Panc1 (cell line): ENCODE measurements at regions not wholly inside any gene's neighbourhood (a gene's known extent, or its start where the extent isn't known, plus 50 kb on each side); places are given as distances from the start of the nearest gene placed in this dataset.

ENCODE experiments used
- ATAC-seq: fragments of 200-7000 bp; cut with Tn5 transposase; 2 replicates; pipeline ENCODE4 v1.9.1; 2020; ENCODE audit warnings: mild to moderate bottlenecking, moderate library complexity
- BruUV-seq: library from RNA; stranded (reverse); fragments of 400-500 nt; replicated peaks from 2 replicates; lab custom pipeline; 2021; lab: Mats Ljungman, UMichigan
- CTCF ChIA-PET: fragments of 300-600 bp; sonication (Branson Sonifier 250); formaldehyde crosslinking; loops from one replicate; lab custom pipeline; 2022; ENCODE audit warnings: antibody characterized with exemption; lab: Charles Lee
- POLR2A ChIA-PET: fragments of 300-600 bp; sonication (Branson Sonifier 250); formaldehyde crosslinking; loops from one replicate; lab custom pipeline; 2022; ENCODE audit warnings: antibody characterized with exemption; lab: Charles Lee
- DNase-seq: peaks from one replicate; pipeline ENCODE4 v3.0.0-alpha.2; 2010; ENCODE audit warnings: low read depth, low spot score
- H3K27ac ChIP-seq: 2 replicates; pipeline ENCODE4 v1.5.1; 2011; ENCODE audit warnings: mild to moderate bottlenecking, low read length, inconsistent platforms
- H3K27me3 ChIP-seq: fragments of 200-500 bp; sonication (Bioruptor generic); 2 replicates; pipeline ENCODE4 v1.6.0; 2014; ENCODE audit warnings: low read length, inconsistent platforms; ENCODE audit not compliant: control insufficient read depth, insufficient read depth
- H3K36me3 ChIP-seq: fragments of 200-500 bp; sonication (Bioruptor generic); 2 replicates; pipeline ENCODE4 v1.5.1; 2014; ENCODE audit warnings: inconsistent platforms, mild to moderate bottlenecking, low read length, moderate library complexity; ENCODE audit not compliant: control insufficient read depth, insufficient read depth
- H3K4me1 ChIP-seq: 2 replicates; pipeline ENCODE4 v1.5.1; 2011; ENCODE audit warnings: inconsistent platforms, mild to moderate bottlenecking, low read length, moderate library complexity; ENCODE audit not compliant: control insufficient read depth, insufficient read depth
- H3K4me3 ChIP-seq, 2 experiments: 2 replicates each; pipeline ENCODE4 v1.5.1; 2011 to 2012; ENCODE audit warnings: low read depth in 2 of 2, low read length in 2 of 2, mild to moderate bottlenecking in 2 of 2, inconsistent platforms in 1 of 2, moderate library complexity in 1 of 2
- H3K9me3 ChIP-seq: fragments of 200-500 bp; sonication (Bioruptor generic); 2 replicates; pipeline ENCODE4 v1.5.1; 2014; ENCODE audit warnings: low read depth, mild to moderate bottlenecking, inconsistent platforms, low read length, moderate library complexity; ENCODE audit not compliant: control insufficient read depth, insufficient read depth
- POLR2AphosphoS5 ChIP-seq: IDR thresholded peaks from 2 replicates; pipeline ENCODE4 v1.6.1; 2012; ENCODE audit warnings: mild to moderate bottlenecking, low read depth, low read length, moderate library complexity
- REST ChIP-seq, 2 experiments: IDR thresholded peaks; 2 replicates each; pipeline ENCODE4 v1.6.1; 2011 to 2012; ENCODE audit warnings: low read depth in 2 of 2, control low read depth in 1 of 2, low read length in 1 of 2, mild to moderate bottlenecking in 1 of 2, moderate library complexity in 1 of 2; ENCODE audit not compliant: insufficient read depth in 1 of 2
- SIN3A ChIP-seq: IDR thresholded peaks from 2 replicates; pipeline ENCODE4 v1.6.1; 2012; ENCODE audit warnings: low read depth, mild to moderate bottlenecking, low read length, moderate library complexity, borderline replicate concordance; ENCODE audit not compliant: insufficient read depth
- TCF7L2 ChIP-seq: IDR thresholded peaks from 2 replicates; pipeline ENCODE4 v1.6.1; 2011; ENCODE audit warnings: mild to moderate bottlenecking, low read depth, low read length, inconsistent platforms
- in situ Hi-C: cut with HindIII; loops from 2 replicates; pipeline ENCODE4 v1.10.0; 2016; ENCODE audit warnings: low sequenced_read_pairs, low pct_unique_long_range_greater_than_20kb
- intact Hi-C: fragments of 100-400 bp; cut with micrococcal nuclease; formaldehyde crosslinking; loops from one replicate; pipeline ENCODE4 v1.10.0; 2022; ENCODE audit not compliant: unreplicated experiment
- TF ChIP-seq, protein P1 (sequence below): fragments of 450-650 bp; IDR thresholded peaks from 2 replicates; pipeline ENCODE4 v1.5.1; 2017; ENCODE audit warnings: mild to moderate bottlenecking

DNA sequence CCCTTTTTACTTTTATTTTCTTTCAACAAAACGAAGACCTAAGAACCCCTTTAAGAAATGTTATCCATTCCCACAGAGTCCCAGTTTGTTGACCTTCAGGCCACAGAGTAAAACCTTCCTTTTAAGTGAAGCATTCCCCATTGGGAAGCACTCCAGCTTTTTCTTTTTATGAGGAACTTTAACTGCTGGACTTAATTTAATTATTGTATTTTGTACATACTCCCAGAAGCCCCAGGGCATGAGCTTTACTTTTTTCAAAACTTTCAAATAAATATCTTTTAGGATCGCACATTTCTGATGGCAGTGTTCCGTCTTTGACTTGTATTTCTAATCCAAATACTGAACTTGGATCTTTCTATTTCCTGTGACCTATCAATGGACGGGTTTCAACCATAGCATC is 68.9 kb downstream of the ZIC5 start:
- intact Hi-C loops: loop anchor here (10.0 kb wide), 1 partner anchor 248 kb away; no protein-coding TSS in a partner anchor
- Histone ChIP-seq H3K9me3 (no peaks in the 10 kb centered on the region), H3K4me1 (peaks cover 15% of the 10 kb centered on the region), H3K27ac (no peak overlapping the region), H3K4me3 (no peak overlapping the region), H3K36me3 (no peaks in the 10 kb centered on the region), H3K27me3 (no peaks in the 10 kb centered on the region)
- TF ChIP-seq, protein P1, sequence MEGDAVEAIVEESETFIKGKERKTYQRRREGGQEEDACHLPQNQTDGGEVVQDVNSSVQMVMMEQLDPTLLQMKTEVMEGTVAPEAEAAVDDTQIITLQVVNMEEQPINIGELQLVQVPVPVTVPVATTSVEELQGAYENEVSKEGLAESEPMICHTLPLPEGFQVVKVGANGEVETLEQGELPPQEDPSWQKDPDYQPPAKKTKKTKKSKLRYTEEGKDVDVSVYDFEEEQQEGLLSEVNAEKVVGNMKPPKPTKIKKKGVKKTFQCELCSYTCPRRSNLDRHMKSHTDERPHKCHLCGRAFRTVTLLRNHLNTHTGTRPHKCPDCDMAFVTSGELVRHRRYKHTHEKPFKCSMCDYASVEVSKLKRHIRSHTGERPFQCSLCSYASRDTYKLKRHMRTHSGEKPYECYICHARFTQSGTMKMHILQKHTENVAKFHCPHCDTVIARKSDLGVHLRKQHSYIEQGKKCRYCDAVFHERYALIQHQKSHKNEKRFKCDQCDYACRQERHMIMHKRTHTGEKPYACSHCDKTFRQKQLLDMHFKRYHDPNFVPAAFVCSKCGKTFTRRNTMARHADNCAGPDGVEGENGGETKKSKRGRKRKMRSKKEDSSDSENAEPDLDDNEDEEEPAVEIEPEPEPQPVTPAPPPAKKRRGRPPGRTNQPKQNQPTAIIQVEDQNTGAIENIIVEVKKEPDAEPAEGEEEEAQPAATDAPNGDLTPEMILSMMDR: no peak
- TF ChIP-seq REST (IDR thresholded peaks at IDR 0.05; ENCODE audit: insufficient read depth in 1 of 2, low read depth in 2 of 2, low read length in 1 of 2) (no peak), SIN3A (no peak), TCF7L2 (no peak), POLR2AphosphoS5 (no peak)
- no TSS peak for BruUV-seq
- CTCF ChIA-PET: no interaction called here
- ATAC-seq: no peak
- no peak for DNase-seq
- POLR2A ChIA-PET: no interaction called here
- in situ Hi-C loops: no loop called here

DNA sequence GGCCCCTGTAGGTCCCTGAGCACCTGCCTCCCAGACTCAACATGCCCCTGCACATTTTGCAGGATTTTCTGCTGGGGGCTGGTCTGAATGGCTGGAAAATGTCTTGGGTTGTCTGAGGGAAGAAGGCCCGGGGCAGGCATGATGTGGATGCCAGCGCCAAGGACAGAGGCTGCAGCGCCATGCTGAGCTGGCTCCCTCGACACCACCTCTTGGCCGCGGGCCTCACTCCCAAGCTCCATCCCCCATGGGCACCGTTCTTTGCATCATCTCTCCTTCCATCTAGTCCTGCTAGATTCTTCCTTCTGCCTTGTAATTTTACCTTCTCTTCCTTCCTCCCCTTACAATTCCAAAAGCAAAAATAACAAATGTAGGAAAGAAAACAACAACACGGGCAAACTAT is 70.6 kb downstream of the ZIC5 start:
- intact Hi-C loops: loop anchor here (10.0 kb wide), 1 partner anchor 246 kb away; no protein-coding TSS in a partner anchor
- Histone ChIP-seq H3K27ac (no peak overlapping the region), H3K27me3 (no peaks in the 10 kb centered on the region), H3K9me3 (no peaks in the 10 kb centered on the region), H3K4me1 (peaks cover 14% of the 10 kb centered on the region), H3K4me3 (no peak overlapping the region), H3K36me3 (no peaks in the 10 kb centered on the region)
- in situ Hi-C loops: no loop called here
- POLR2A ChIA-PET: no interaction called here
- DNase-seq (no peak), ATAC-seq (no peak)
- CTCF ChIA-PET: interaction anchor here (0.6 kb wide), 2 partner anchors 10 to 17 kb away, joined by 3 to 7 read pairs; no protein-coding TSS in a partner anchor
- no TSS peak for BruUV-seq
- TF ChIP-seq TCF7L2: no peak
- no peak for TF ChIP-seq REST (IDR thresholded peaks at IDR 0.05; ENCODE audit: insufficient read depth in 1 of 2, low read depth in 2 of 2, low read length in 1 of 2)
- no peak for TF ChIP-seq POLR2AphosphoS5
- TF ChIP-seq SIN3A: no peak
- TF ChIP-seq, protein P1: no peak
